ENCODE measurements at regions not wholly inside any gene's neighbourhood (a gene's known extent, or its start where the extent isn't known, plus 50 kb on each side); places are given as distances from the start of the nearest gene placed in this dataset.

DNA sequence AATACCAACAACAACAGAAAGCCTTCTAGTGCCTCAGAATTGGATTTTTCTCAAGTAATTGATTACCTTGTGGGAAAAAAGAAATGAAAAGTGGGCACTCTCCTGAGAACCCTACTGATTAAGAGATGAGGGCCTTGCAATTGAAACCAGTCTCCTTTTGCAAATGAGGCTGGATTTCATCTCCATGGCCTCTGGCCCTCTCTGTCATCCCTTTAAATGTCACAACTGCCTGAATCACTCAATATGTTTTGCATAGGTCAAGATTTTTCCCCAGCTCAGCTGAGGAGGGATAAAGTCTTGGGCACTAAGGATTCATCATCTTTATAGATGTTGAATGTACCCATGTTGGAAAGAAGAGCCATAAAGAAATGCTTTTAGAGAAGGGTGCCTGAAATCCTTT, 166.4 kb downstream of the RMST start:
- H2BK5ac ChIP-seq (ENCODE audit: insufficient read length, low read length) = no peak overlapping the region
- H4K91ac ChIP-seq (ENCODE audit: insufficient read length, low read depth, low read length) = no peak overlapping the region
- no peak overlapping the region for H3K23ac ChIP-seq (ENCODE audit: insufficient read length, low read depth, low read length)
- H2AFZ ChIP-seq (ENCODE audit: low read length) = no peak overlapping the region
- H4K20me1 ChIP-seq (ENCODE audit: control insufficient read depth, insufficient read depth, insufficient read length) = no peaks in the 10 kb centered on the region
- no peak overlapping the region for H3T11ph ChIP-seq (ENCODE audit: low read length)
- H2BK15ac ChIP-seq (ENCODE audit: low read depth, low read length) = no peak overlapping the region
- no peaks in the 10 kb centered on the region for H3K27me3 Mint-ChIP-seq (ENCODE audit: low read depth)
- H3K36me3 Mint-ChIP-seq (ENCODE audit: insufficient read depth in 1 of 3, low read depth in 3 of 3) = no peaks in the 10 kb centered on the region
- no peak for TF ChIP-seq CTCF (conservative IDR thresholded peaks at IDR 0.05)
- no peak overlapping the region for H4K5ac ChIP-seq (ENCODE audit: insufficient read length, low read depth, low read length)
- H2BK12ac ChIP-seq (ENCODE audit: insufficient read length, low read depth, low read length) = no peak overlapping the region
- H3K56ac ChIP-seq (ENCODE audit: insufficient read length, low read depth, low read length) = no peak overlapping the region
- H2BK20ac ChIP-seq (ENCODE audit: low read depth, low read length, poor library complexity, severe bottlenecking) = no peak overlapping the region
- no peaks in the 10 kb centered on the region for H3K4me1 ChIP-seq (ENCODE audit: insufficient read depth, low read length)
- no peaks in the 10 kb centered on the region for H3K79me2 ChIP-seq (ENCODE audit: insufficient read depth, low read length)
- no peaks in the 10 kb centered on the region for H3K79me1 ChIP-seq (ENCODE audit: insufficient read depth, low read depth, low read length, poor library complexity, severe bottlenecking)
- H3K27me3 ChIP-seq (ENCODE audit: insufficient read depth, low read length) = no peaks in the 10 kb centered on the region
- 0 out of 4 replicates have a peak, but pooled peaks cover 0 to 3% of the 10 kb centered on the region in 2 experiments for H3K4me1 Mint-ChIP-seq
- H3K4ac ChIP-seq (ENCODE audit: low read depth, low read length) = no peak overlapping the region
- no peak overlapping the region for H3K14ac ChIP-seq (ENCODE audit: insufficient read depth, low read length)
- no peak overlapping the region for H3K4me2 ChIP-seq (ENCODE audit: insufficient read depth, insufficient read length, low read length)
- H2BK120ac ChIP-seq (ENCODE audit: low read depth, low read length, poor library complexity, severe bottlenecking) = no peak overlapping the region
- no peak overlapping the region for H3K4me3 Mint-ChIP-seq
- no peak overlapping the region for H3K27ac Mint-ChIP-seq
- no peaks in the 10 kb centered on the region for H3K9me3 ChIP-seq (ENCODE audit: control insufficient read depth, low read depth, low read length)
- H4K8ac ChIP-seq (replicated peaks; ENCODE audit: insufficient read length, low read depth, low read length) = no peak overlapping the region
- H3K18ac ChIP-seq (ENCODE audit: insufficient read length, low read depth, low read length) = no peak overlapping the region
- H3K23me2 ChIP-seq (ENCODE audit: insufficient read length, low read depth, low read length, poor library complexity, severe bottlenecking) = no peaks in the 10 kb centered on the region
- H2AK5ac ChIP-seq (ENCODE audit: insufficient read length, low read length) = no peak overlapping the region
- DNase-seq = no peak
- H3K9ac ChIP-seq (ENCODE audit: extremely low read depth, insufficient read length, low read length) = no peak overlapping the region
- H3K27ac ChIP-seq (ENCODE audit: insufficient read length, low read depth, low read length) = no peak overlapping the region
- no peaks in the 10 kb centered on the region for H3K9me3 Mint-ChIP-seq

Measured in H9 (cell line).